ENCODE measurements at regions not wholly inside any gene's neighbourhood (a gene's known extent, or its start where the extent isn't known, plus 50 kb on each side); places are given as distances from the start of the nearest gene placed in this dataset.

DNA sequence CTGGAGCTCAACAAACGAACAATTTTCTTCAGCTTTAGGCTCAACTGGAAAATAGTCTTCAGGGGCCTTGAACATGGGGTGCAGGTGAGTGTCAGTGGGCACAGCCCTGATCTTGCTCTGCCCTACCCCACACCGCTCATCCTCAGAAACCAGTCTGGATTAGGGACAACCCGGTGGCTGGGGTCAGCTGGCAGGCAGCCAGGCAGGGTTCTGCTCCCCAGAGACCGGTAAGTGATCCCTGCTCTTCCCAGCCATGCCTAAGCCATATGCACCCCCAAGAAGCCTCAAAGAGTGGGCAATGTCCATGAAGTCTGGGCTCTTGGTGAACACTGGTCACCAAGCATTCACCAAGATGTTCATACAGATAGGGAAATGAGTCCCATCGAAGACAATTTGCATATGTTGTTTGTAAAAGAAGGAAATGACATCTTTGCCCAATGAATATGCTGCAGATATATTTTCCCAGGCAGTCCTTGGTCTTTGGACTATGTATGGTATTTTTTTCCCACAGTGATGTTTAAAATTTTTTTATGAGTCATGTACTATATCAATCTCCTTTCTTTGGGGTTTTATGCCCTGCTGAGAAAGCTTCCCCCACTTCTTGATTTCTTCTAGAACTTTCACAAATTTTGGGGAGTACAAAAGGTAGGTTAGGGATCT is 63.9 kb upstream of the VASH1 start:
- H3K36me3 ChIP-seq (replicated peaks): no peaks in the 10 kb centered on the region
- TF ChIP-seq CTCF (IDR thresholded peaks at IDR 0.05; ENCODE audit: low read depth, low read length, missing control alignments): no peak
- in situ Hi-C loops (cut with HindIII; ENCODE audit: low pct_ligation_motif_present, low sequenced_read_pairs): no loop called here
- no peak overlapping the region for H3K4me3 ChIP-seq (ENCODE audit: low read depth, low read length)
- no peaks in the 10 kb centered on the region for H3K27me3 ChIP-seq (replicated peaks)
- H3K27ac ChIP-seq: no peak overlapping the region
- no peak for DNase-seq

GRCh38 chr14:76698191-76698590 is 63.1 kb upstream of the VASH1 start:
- no peaks in the 10 kb centered on the region for H3K27me3 ChIP-seq (replicated peaks)
- no peaks in the 10 kb centered on the region for H3K36me3 ChIP-seq (replicated peaks)
- H3K27ac ChIP-seq: no peak overlapping the region
- DNase-seq: no peak
- no peak for TF ChIP-seq CTCF (IDR thresholded peaks at IDR 0.05; ENCODE audit: low read depth, low read length, missing control alignments)
- H3K4me3 ChIP-seq (ENCODE audit: low read depth, low read length): no peak overlapping the region
- in situ Hi-C loops (cut with HindIII; ENCODE audit: low pct_ligation_motif_present, low sequenced_read_pairs): no loop called here

DNA sequence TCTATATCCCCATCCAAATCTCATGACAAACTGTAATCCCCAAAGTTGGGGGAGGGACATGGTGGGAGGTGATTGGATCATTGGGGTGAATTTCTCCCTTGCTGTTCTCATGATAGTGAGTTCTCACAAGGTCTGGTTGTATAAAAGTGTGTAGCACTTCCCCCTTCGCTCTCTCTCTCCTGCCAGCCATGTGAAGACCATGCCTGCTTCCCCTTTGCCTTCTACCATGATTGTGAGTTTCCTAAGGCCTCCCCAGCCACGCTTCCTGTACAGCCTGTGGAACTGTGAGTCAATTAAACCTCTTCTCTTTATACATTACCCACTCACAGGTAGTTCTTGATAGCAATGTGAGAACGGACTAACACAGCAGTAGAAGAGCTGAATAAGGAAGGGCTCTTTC is 62.6 kb upstream of the VASH1 start:
- no peak for TF ChIP-seq CTCF (IDR thresholded peaks at IDR 0.05; ENCODE audit: low read depth, low read length, missing control alignments)
- Histone ChIP-seq H3K36me3 (replicated peaks) (no peaks in the 10 kb centered on the region), H3K4me3 (ENCODE audit: low read depth, low read length) (no peak overlapping the region), H3K27ac (no peak overlapping the region), H3K27me3 (replicated peaks) (no peaks in the 10 kb centered on the region)
- DNase-seq: no peak
- in situ Hi-C loops (cut with HindIII; ENCODE audit: low pct_ligation_motif_present, low sequenced_read_pairs): no loop called here

DNA sequence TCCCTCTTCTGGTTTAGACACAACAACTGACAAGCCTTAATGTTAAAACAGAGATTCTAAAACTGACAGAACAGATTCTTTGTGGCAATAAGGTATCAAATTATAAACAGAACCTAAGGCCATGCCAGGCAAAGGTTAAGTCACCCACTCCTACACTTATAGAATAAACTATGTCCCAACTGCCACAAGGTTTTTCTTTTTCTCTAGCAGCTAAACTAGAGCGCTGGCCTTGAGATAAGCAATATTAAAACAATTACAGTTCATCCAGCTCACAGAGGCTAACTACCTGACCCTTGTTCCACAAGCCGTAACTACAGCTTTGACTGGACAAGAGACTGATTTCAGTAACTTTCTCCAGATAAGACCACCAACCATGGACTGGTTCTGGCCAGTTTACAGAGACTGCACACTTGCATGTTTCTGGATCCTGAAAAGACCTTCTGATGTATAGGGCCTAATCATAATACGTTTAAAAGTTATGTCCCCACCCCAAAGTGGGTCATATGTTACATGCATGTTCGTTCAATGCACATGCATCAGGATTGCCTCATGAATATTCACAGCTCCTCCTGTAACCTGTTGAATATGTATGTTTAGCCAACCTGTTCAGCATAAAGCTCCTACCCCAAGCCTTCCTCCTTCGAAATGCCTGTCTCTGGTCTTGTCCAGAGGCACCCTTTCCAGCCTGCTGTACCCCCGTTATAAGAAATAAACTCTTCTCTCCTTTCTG is 61.9 kb upstream of the VASH1 start:
- TF ChIP-seq CTCF (IDR thresholded peaks at IDR 0.05; ENCODE audit: low read depth, low read length, missing control alignments): no peak
- in situ Hi-C loops (cut with HindIII; ENCODE audit: low pct_ligation_motif_present, low sequenced_read_pairs): no loop called here

DNA sequence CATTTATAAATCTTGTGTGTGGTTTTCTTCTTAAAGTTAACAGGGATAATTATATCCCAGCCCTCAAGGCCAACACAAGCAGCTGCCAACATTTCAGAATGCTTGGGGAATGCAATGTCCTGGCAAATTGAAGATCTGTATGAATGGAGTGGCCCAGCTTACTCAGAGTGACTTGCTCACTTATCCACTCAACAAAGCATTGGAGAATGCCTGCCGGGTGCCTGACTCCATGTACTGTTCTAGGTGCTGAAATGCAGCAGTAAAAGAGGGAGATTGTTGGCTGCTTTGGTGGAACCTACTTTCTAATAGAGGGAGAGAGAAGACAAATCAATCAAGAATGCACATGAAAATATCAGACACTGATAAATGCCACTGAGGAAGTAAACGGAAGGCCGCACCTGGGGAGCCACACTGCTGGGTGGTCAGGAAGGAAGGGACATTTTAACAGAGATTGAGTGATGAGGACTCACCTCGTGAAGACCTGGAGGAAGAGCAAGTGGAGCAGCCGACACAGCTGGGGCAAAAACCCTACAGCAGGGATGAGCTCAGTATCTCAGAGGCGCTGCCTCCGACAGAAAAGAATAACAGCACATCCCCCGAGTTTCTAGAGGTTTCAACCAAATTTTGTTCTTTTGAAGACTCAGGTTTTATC is 61.2 kb upstream of the VASH1 start:
- H3K27me3 ChIP-seq (replicated peaks): no peaks in the 10 kb centered on the region
- no peaks in the 10 kb centered on the region for H3K36me3 ChIP-seq (replicated peaks)
- no peak overlapping the region for H3K4me3 ChIP-seq (ENCODE audit: low read depth, low read length)
- in situ Hi-C loops (cut with HindIII; ENCODE audit: low pct_ligation_motif_present, low sequenced_read_pairs): no loop called here
- no peak for DNase-seq
- H3K27ac ChIP-seq: no peak overlapping the region
- no peak for TF ChIP-seq CTCF (IDR thresholded peaks at IDR 0.05; ENCODE audit: low read depth, low read length, missing control alignments)

More for the DNA sequence above, 61.9 kb upstream of the VASH1 start:
- no peak overlapping the region for H3K4me3 ChIP-seq (ENCODE audit: low read depth, low read length)
- no peaks in the 10 kb centered on the region for H3K36me3 ChIP-seq (replicated peaks)
- no peak overlapping the region for H3K27ac ChIP-seq
- DNase-seq: no peak
- H3K27me3 ChIP-seq (replicated peaks): no peaks in the 10 kb centered on the region
